GM18517 (cell line): ENCODE measurements at regions not wholly inside any gene's neighbourhood (a gene's known extent, or its start where the extent isn't known, plus 50 kb on each side); places are given as distances from the start of the nearest gene placed in this dataset.
"Not testable (repeated sequence)": the region's sequence is repeated elsewhere in the genome, so short reads cannot be mapped to it uniquely, and the experiment has no call there.

Experiments
- ATAC-seq: cut with Tn5 transposase; IDR thresholded peaks from one replicate; pipeline ENCODE4 v1.9.1; 2021; ENCODE audit warnings: mild to moderate bottlenecking, moderate library complexity; ENCODE audit not compliant: unreplicated experiment

- no peak for ATAC-seq
These were observed 482.7 kb upstream of the MCTP2 start for GRCh38 chr15:93748710-93749109.

DNA sequence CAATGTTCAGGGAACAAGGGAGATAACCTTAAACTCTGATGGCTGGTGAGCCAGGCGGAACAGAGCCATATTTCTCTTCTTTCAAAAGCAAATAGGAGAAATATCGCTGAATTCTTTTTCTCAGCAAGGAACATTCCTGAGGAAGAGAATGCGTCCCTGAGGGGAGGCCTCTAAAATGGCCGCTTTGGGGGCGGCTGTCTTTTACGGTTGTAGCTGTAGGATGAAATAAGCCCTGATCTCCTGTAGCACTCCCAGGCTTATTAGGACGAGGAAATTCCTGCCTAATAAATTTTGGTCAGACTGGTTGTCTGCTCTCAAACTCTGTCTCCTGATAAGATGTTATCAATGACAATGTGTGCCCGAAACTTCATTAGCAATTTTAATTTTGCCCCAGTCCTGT, 496.4 kb upstream of the MCTP2 start:
- not testable (repeated sequence) for ATAC-seq

GRCh38 chr15:93730724-93731123, 500.6 kb upstream of the MCTP2 start:
- ATAC-seq: no peak

GRCh38 chr15:93722165-93722564, 509.2 kb upstream of the MCTP2 start:
- no peak for ATAC-seq

- ATAC-seq: no peak
These were observed 510.8 kb upstream of the MCTP2 start for GRCh38 chr15:93720607-93721006.

DNA sequence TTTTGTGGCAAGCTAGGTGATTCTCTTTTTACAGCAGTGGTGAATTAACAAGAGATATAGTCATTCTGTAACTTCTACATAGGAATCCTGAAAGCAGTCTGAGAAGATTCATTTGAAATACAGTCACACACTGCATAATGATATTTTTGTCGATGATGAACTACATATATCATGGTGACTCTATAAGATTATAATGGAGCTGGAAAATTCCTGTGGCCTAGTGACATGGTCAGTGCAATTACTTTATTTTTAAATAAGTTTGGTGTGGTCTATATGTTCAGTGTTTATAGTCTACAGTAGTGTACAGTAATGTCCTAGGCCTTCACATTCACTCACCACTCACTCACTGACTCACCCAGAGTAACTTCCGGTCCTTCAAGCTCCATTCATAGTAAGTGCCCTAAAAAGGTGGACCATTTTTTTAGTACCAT, 511.4 kb upstream of the MCTP2 start:
- no peak for ATAC-seq

DNA sequence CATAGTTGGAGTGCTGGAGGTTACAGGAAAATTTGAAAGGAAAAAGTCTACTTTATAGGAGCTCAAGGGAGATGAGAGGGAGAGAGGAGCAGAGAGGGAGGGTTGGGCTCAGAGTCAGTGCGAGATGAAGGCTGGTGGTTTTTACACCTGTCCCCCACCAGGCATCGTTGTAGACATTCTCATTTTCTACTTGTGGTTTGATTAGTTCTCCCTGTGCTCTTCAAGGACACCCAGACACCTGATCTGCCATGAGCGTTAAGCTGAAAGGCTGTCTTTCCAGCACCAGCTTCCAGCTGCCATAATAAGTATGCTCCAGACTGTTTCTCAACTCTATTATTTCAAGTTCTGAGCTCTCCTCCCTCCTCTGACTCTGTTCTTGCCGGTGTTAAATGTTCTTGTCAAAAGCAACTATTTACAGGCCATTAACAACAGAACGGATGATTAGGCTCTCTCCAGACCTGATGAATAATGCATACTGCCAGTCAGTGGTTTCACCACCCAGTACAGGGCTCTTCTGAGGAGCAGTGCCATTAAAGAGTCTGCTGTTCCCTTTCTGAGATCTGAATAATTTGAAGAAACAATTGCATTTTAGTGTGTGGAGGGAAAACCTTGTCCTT, 514.6 kb upstream of the MCTP2 start:
- no peak for ATAC-seq

DNA sequence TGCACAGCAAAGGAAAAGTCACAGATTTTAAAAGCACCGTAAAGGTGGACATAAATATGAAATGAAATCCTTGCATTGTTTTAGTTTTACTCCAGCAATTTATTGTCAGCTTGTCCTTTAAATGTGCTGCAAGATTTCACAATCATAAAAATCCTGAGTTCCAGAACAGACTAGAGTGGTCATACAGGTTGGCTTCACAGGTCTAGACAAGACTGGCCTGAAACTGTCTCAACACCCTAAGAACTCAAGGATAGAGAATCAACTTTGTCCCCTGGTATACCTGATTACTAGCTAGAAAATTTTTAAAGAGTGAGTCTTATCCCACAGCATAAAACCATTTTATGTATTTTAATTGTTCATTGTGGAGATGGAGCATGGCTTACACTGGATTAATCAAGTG, 521.7 kb upstream of the MCTP2 start:
- no peak for ATAC-seq

DNA sequence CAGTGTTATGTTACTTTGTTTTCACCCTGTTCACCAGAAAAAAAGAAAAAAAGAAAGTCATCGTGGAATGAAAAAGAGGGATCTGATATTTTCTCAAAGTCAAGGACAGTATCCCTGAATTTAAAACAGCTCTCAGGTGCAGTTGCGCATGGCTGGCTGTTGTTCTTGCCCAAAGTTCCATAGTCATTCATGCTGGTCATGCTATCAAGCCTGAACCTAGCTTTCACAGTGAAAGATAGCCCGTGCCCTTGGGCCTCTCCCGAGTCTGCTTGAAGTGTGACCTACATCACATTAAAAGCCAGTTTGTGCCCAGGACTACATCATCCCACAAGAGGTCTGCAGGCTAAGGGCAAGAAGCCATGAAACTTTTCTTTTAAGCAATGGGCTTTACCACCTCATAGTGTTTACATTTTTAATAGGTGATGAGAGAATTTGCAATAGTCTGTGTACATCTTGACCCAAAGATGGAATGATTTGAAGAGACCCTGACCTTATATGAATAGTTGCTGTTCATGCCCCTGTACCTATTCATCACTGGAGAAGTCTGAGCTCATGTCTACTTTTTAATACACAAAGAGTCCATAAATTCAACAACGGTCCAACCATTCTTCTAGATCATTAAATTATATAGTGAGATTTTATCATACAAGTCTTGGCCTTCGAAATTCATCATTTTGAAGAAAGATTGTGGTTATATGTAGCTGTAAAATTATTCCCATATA, 522.5 kb upstream of the MCTP2 start:
- no peak for ATAC-seq

DNA sequence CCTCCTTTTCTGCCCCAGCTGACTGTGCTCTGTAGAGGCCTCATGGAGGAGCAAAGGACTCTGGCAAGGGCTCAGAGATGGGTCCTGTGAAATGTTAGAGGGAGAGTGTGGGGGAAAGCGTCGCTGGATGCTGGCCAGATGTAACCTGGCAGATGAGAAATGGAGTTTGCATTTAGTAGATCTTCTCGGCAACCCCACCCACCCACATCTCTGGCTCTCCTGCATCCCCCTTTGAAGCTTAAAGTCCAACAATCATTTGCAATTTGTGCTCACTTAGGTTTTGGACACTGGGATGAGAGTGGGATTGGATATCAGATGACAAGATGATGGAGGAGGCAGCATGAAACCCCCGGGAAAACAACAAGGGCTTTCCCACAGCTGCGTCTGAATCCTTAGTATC, 523.6 kb upstream of the MCTP2 start:
- ATAC-seq: no peak

DNA sequence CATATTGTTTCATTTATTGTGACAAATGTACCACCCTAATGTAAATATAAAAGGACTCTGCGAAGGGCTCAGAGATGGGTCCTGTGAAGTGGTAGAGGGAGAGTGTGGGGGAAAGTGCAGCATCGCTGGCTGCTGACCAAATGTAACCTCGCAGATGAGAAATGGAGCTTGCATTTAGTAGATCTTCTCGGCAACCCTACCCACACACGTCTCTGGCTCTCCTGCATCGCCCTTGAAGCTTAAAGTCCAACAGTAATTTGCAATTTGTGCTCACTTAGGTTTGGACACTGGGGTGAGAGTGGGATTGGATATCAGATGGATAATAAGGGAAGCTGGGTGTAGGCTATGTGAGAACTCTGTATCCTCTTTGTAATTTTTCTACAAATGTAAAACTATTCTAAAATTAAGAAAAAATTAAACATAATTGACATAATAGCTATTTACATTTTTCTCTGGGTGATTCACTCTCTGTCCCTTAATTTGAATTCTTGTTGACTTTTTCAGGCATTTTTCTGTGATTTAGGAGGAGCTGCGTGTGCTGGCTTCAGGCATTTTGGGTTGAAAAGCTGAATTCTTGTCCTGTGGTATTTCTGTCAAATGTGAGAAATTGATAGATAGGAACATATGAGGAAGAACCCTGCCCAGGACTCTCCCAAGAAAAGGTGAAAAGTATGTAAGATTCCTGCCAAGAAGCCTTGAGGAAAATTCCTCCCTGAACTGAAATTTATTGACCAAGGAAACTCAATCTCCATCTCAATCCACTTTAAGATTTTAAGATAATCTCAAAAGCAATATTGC, 524.7 kb upstream of the MCTP2 start:
- ATAC-seq: no peak

DNA sequence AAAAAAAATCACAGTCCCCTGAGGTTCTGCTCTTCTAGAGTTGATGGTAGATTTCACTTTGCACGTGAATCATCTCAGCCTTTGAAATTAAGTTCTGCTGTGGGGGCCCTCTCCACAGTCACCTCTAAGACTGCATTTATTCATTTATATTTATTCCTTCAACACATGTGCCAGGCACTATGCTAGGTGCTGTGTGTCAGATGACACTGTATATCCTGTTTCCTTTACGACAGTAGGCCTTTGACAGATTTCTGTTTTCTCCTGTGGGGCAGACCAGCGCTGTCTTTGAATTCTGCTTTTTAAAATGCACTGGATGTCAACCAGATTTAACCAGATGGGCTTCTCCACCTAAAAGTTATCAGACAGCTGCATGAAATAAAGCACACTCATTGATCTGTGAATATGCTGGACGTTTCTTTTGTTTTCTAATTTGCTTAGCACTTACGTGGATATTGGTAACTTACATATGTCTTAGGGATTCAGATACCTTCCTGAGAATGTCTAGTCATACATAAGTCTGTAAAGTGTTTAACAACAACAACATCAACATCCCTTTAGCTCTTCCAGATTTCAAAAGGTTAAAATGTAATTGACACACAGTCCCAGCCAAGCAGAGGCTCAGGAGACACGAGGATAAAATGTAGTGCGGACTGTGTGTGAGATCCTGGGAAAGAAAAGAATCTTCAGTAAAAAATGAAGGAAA, 525.5 kb upstream of the MCTP2 start:
- ATAC-seq: no peak

DNA sequence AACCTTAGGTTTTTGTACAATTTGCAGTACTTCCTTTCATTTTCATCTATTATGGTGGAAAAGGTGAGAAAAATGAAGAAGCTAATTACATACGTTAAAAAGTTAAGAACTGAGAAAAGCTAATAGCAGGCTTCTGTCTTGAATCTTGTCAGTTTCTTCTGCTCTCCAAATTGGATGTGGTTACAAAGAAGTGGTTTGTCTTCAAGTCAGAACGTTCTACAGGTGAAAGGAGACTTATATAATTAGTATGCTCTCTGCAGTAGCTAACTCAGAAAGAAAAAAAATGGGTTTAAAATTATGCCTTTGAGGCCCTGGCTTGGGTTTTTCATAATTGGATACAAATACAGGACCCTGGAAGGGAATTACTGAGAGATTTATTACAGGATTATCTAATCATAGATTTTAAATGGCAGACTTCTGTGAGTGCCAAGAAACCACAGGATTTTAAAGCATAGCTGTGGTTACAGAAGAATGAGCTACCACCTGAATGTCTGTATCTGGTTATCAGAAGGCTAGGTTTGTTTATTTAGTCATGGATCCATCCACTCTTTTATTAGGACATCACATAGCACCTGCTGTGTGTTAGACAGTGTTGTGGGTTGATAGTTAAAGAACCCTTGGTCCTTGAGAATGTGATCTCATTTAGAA, 528.1 kb upstream of the MCTP2 start:
- ATAC-seq: no peak

- ATAC-seq: no peak
These were observed 531.3 kb upstream of the MCTP2 start for GRCh38 chr15:93700051-93700450.

DNA sequence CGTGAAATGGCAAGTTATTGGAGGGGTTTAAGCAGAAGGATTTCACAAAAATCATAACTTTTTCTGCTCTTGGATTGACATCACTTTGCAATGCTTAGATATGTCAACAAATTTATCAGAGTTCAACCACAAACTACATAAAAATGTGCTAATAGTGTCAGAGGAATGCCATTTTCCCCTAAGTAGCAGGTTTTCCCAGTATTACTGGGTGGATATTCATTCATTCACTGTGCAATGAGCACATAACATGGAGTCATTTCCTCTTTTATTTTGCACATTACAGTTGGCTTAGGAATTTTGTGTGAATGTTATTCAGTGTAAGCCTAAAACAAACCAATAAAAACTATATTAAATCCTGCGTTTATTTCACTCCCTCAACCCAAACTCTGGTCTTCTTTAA, 537.3 kb upstream of the MCTP2 start:
- no peak for ATAC-seq

DNA sequence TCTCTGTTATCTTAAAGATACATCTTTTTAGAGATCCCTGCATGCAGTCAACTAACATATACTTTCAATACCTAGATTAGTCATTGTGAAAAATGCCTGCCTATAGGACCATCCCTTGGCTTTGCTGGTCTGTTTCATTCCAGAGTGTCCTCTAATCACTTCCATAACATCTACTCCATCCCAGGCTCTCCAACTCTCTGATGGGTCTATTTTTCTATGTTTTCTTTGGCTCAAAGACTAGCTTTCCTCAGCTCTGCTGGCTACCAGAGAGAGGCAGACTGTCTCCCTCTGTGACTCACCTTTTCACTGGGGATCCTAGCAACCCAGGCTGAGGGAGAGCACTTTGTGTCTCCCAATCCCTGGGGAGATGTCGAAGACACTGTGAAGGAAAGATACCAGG, 547.7 kb upstream of the MCTP2 start:
- ATAC-seq: no peak

- ATAC-seq: no peak
These were observed 559.9 kb upstream of the MCTP2 start for GRCh38 chr15:93671387-93671943.

DNA sequence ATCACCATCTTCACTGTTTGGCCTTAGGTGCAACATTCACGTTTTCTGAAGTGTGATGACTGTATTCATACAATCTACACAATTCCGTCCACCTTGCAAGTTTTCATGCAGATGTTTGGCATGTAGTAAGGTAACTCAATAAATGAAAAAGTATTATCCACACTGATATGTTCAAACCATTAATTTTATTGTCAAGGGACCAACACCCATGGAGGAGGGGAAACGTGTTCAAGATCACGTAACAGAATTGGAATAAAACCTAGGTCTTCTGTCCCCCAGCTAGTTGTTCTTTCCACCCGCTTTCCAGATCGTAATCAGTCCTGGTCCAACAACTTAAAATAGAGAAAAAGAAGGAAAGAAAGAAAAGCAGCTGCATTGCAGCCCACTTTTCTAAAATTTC, 560.4 kb upstream of the MCTP2 start:
- no peak for ATAC-seq

GRCh38 chr15:93664213-93664956, 567.0 kb upstream of the MCTP2 start:
- ATAC-seq: no peak
